ENCODE measurements at regions not wholly inside any gene's neighbourhood (a gene's known extent, or its start where the extent isn't known, plus 50 kb on each side); places are given as distances from the start of the nearest gene placed in this dataset.

- Histone ChIP-seq H3K9me3 (ENCODE audit: low read length) (no peaks in the 10 kb centered on the region), H2AFZ (ENCODE audit: low read depth, low read length) (no peak overlapping the region), H3K36me3 (ENCODE audit: insufficient read depth, low read length) (no peaks in the 10 kb centered on the region), H3K4me3 (ENCODE audit: low read length) (no peak overlapping the region), H3K4me1 (ENCODE audit: insufficient read depth, low read length) (no peaks in the 10 kb centered on the region), H3K27me3 (ENCODE audit: insufficient read depth, low read length) (no peaks in the 10 kb centered on the region)
Observed at GRCh38 chr2:16481351-16481750, 184.3 kb downstream of the CYRIA start.

- Histone ChIP-seq H3K4me3 (ENCODE audit: low read length) (no peak overlapping the region), H3K36me3 (ENCODE audit: insufficient read depth, low read length) (no peaks in the 10 kb centered on the region), H3K4me1 (ENCODE audit: insufficient read depth, low read length) (no peaks in the 10 kb centered on the region), H2AFZ (ENCODE audit: low read depth, low read length) (no peak overlapping the region), H3K27me3 (ENCODE audit: insufficient read depth, low read length) (no peaks in the 10 kb centered on the region), H3K9me3 (ENCODE audit: low read length) (no peaks in the 10 kb centered on the region)
Observed at GRCh38 chr2:16479721-16480120, 185.9 kb downstream of the CYRIA start.

DNA sequence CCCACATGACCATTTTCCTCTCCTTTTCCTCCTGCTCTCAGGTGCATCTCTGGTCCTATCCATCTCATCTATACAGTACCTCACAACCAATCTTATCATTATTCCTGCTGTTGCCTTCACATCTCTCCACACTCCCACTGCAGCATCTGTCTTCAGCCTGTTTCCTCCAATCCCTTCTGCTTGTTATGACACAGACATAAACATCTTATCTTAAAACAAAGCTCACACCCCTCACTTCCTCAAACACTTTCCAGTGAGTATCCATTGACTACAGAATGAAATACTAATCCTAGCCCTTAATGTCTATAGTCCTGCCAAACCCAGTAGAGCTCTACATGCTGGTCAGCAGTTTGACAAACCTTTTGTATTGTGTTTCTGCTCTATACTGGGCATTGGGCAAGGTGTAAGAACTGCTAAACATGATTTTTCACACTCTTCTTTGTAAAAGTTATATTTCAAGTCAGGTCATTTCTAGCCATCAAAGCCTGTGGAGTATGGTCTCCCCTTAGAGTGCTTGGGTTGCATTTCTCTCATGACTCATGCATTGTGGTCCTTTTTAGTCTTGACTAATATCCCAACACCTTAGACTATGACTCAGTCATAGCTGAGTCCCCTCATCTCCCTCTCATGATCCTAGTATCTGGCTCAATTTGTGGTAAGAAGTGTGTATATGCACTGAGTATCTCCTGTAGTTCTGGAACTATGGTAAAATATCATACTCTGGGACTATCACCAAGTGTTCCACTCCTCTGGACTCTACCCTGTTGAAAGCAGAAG lies 187.0 kb downstream of the CYRIA start:
- H3K27me3 ChIP-seq (ENCODE audit: insufficient read depth, low read length): no peaks in the 10 kb centered on the region
- H3K9me3 ChIP-seq (ENCODE audit: low read length): no peaks in the 10 kb centered on the region
- H3K4me3 ChIP-seq (ENCODE audit: low read length): no peak overlapping the region
- H3K36me3 ChIP-seq (ENCODE audit: insufficient read depth, low read length): no peaks in the 10 kb centered on the region
- H3K4me1 ChIP-seq (ENCODE audit: insufficient read depth, low read length): no peaks in the 10 kb centered on the region
- H2AFZ ChIP-seq (ENCODE audit: low read depth, low read length): no peak overlapping the region

DNA sequence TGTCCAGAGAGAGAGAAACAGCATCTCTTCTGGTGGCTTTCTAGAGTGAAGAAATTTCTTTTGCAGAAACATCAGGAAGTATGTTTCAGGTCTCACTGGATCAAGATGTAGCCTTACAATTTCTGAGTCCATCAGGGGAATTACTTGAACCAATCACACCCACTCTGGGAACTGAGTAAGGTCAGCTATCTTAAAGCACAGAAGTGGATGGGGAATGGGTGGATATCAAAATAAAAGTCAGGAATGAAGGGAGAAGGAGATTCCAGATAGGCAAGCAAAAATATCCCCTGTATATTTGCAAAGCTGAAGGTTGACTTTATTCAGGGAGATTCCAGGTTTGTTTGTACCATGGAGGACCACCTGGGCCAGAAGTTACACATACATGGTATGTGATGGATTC lies 188.0 kb downstream of the CYRIA start:
- Histone ChIP-seq H3K36me3 (ENCODE audit: insufficient read depth, low read length) (no peaks in the 10 kb centered on the region), H3K4me1 (ENCODE audit: insufficient read depth, low read length) (no peaks in the 10 kb centered on the region), H3K4me3 (ENCODE audit: low read length) (no peak overlapping the region), H3K27me3 (ENCODE audit: insufficient read depth, low read length) (no peaks in the 10 kb centered on the region), H3K9me3 (ENCODE audit: low read length) (no peaks in the 10 kb centered on the region), H2AFZ (ENCODE audit: low read depth, low read length) (no peak overlapping the region)

GRCh38 chr2:16476866-16477265 lies 188.8 kb downstream of the CYRIA start:
- Histone ChIP-seq H3K4me1 (ENCODE audit: insufficient read depth, low read length) (no peaks in the 10 kb centered on the region), H2AFZ (ENCODE audit: low read depth, low read length) (no peak overlapping the region), H3K9me3 (ENCODE audit: low read length) (no peaks in the 10 kb centered on the region), H3K36me3 (ENCODE audit: insufficient read depth, low read length) (no peaks in the 10 kb centered on the region), H3K27me3 (ENCODE audit: insufficient read depth, low read length) (no peaks in the 10 kb centered on the region), H3K4me3 (ENCODE audit: low read length) (no peak overlapping the region)

DNA sequence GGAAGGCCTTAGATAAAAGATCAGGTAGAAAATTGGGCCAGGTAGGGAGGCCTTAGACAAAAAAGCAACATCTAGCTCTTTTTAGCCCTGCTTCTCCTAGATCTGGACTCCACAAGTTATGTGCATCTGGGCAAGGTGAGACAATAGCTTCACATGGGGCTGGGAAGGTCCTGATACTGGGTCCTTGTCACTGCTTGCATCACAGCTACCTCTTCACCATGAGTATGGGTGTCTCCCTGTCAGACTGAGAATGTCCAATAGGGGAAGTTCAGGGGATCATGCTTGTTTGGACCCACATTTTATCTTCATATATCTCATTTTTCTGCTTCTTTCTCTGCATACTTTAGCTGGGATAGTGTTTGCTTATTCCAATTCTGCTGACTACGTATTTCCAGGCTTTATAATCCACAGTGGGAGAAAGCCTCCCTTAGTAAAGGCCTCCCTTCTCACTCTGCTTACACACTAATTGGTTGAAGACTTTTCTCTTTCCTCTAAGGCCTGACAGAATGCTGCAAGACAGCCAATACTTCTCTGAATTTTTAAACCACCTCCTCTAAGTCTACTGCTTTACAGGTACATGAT lies 189.6 kb downstream of the CYRIA start:
- H3K27me3 ChIP-seq (ENCODE audit: insufficient read depth, low read length): no peaks in the 10 kb centered on the region
- no peaks in the 10 kb centered on the region for H3K4me1 ChIP-seq (ENCODE audit: insufficient read depth, low read length)
- H2AFZ ChIP-seq (ENCODE audit: low read depth, low read length): no peak overlapping the region
- H3K36me3 ChIP-seq (ENCODE audit: insufficient read depth, low read length): no peaks in the 10 kb centered on the region
- H3K9me3 ChIP-seq (ENCODE audit: low read length): no peaks in the 10 kb centered on the region
- H3K4me3 ChIP-seq (ENCODE audit: low read length): no peak overlapping the region

GRCh38 chr2:16475586-16475985 lies 190.0 kb downstream of the CYRIA start:
- H2AFZ ChIP-seq (ENCODE audit: low read depth, low read length): no peak overlapping the region
- no peak overlapping the region for H3K4me3 ChIP-seq (ENCODE audit: low read length)
- no peaks in the 10 kb centered on the region for H3K9me3 ChIP-seq (ENCODE audit: low read length)
- H3K36me3 ChIP-seq (ENCODE audit: insufficient read depth, low read length): no peaks in the 10 kb centered on the region
- no peaks in the 10 kb centered on the region for H3K27me3 ChIP-seq (ENCODE audit: insufficient read depth, low read length)
- no peaks in the 10 kb centered on the region for H3K4me1 ChIP-seq (ENCODE audit: insufficient read depth, low read length)

- Histone ChIP-seq H2AFZ (ENCODE audit: low read depth, low read length) (no peak overlapping the region), H3K36me3 (ENCODE audit: insufficient read depth, low read length) (no peaks in the 10 kb centered on the region), H3K4me1 (ENCODE audit: insufficient read depth, low read length) (no peaks in the 10 kb centered on the region), H3K4me3 (ENCODE audit: low read length) (no peak overlapping the region), H3K9me3 (ENCODE audit: low read length) (no peaks in the 10 kb centered on the region), H3K27me3 (ENCODE audit: insufficient read depth, low read length) (no peaks in the 10 kb centered on the region)
Observed at GRCh38 chr2:16473575-16473974, 192.1 kb downstream of the CYRIA start.

- Histone ChIP-seq H2AFZ (ENCODE audit: low read depth, low read length) (no peak overlapping the region), H3K9me3 (ENCODE audit: low read length) (no peaks in the 10 kb centered on the region), H3K27me3 (ENCODE audit: insufficient read depth, low read length) (no peaks in the 10 kb centered on the region), H3K36me3 (ENCODE audit: insufficient read depth, low read length) (no peaks in the 10 kb centered on the region), H3K4me3 (ENCODE audit: low read length) (no peak overlapping the region), H3K4me1 (ENCODE audit: insufficient read depth, low read length) (no peaks in the 10 kb centered on the region)
Observed at GRCh38 chr2:16470936-16471490, 194.6 kb downstream of the CYRIA start.

DNA sequence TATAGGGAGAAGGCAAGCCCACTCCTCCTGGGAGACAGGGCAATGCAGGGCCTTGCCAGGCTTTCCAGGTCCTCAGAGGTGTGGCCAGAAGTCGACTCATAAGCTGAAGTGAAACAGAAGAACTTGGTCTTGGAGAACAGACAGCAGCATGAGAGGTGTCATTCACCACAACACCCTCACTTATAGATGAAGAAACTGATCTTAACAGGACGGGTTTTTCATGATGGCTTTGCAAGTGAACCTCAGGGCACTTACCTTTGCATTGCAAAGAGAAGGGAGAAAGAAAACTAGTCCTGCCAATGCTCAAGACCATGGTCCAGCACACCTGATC lies 198.8 kb downstream of the CYRIA start:
- Histone ChIP-seq H3K4me1 (ENCODE audit: insufficient read depth, low read length) (no peaks in the 10 kb centered on the region), H2AFZ (ENCODE audit: low read depth, low read length) (no peak overlapping the region), H3K27me3 (ENCODE audit: insufficient read depth, low read length) (no peaks in the 10 kb centered on the region), H3K9me3 (ENCODE audit: low read length) (no peaks in the 10 kb centered on the region), H3K36me3 (ENCODE audit: insufficient read depth, low read length) (no peaks in the 10 kb centered on the region), H3K4me3 (ENCODE audit: low read length) (no peak overlapping the region)

GRCh38 chr2:16466133-16466820 lies 199.4 kb downstream of the CYRIA start:
- Histone ChIP-seq H3K4me3 (ENCODE audit: low read length) (no peak overlapping the region), H2AFZ (ENCODE audit: low read depth, low read length) (no peak overlapping the region), H3K4me1 (ENCODE audit: insufficient read depth, low read length) (no peaks in the 10 kb centered on the region), H3K27me3 (ENCODE audit: insufficient read depth, low read length) (no peaks in the 10 kb centered on the region), H3K9me3 (ENCODE audit: low read length) (no peaks in the 10 kb centered on the region), H3K36me3 (ENCODE audit: insufficient read depth, low read length) (no peaks in the 10 kb centered on the region)

DNA sequence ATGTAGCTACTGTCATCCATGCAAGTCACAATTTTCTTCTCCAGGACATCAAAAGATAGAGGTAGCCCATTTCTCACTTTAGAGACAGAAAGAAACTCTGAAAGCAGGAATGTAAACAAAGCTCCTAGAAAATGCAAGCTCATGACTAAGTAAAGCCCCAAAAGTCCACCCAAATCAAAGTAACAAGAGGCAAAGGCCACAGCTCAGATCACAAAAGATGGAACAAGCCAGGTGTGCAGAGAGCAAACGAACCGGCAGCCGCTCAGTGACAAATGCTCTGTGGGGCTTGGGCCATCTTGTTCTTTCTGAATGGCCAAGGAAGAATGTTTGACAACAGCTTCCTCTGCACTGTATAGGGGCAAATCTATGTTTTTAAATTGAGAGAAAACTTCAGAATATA lies 201.0 kb downstream of the CYRIA start:
- H3K4me3 ChIP-seq (ENCODE audit: low read length): no peak overlapping the region
- no peak overlapping the region for H2AFZ ChIP-seq (ENCODE audit: low read depth, low read length)
- no peaks in the 10 kb centered on the region for H3K36me3 ChIP-seq (ENCODE audit: insufficient read depth, low read length)
- H3K9me3 ChIP-seq (ENCODE audit: low read length): no peaks in the 10 kb centered on the region
- H3K27me3 ChIP-seq (ENCODE audit: insufficient read depth, low read length): no peaks in the 10 kb centered on the region
- no peaks in the 10 kb centered on the region for H3K4me1 ChIP-seq (ENCODE audit: insufficient read depth, low read length)

GRCh38 chr2:16462958-16463357 lies 202.7 kb downstream of the CYRIA start:
- H2AFZ ChIP-seq (ENCODE audit: low read depth, low read length): no peak overlapping the region
- H3K27me3 ChIP-seq (ENCODE audit: insufficient read depth, low read length): no peaks in the 10 kb centered on the region
- H3K4me1 ChIP-seq (ENCODE audit: insufficient read depth, low read length): no peaks in the 10 kb centered on the region
- H3K9me3 ChIP-seq (ENCODE audit: low read length): no peaks in the 10 kb centered on the region
- no peak overlapping the region for H3K4me3 ChIP-seq (ENCODE audit: low read length)
- no peaks in the 10 kb centered on the region for H3K36me3 ChIP-seq (ENCODE audit: insufficient read depth, low read length)

Measured in neuron (in vitro differentiated cells).